ENCODE measurements at regions not wholly inside any gene's neighbourhood (a gene's known extent, or its start where the extent isn't known, plus 50 kb on each side); places are given as distances from the start of the nearest gene placed in this dataset.

DNA sequence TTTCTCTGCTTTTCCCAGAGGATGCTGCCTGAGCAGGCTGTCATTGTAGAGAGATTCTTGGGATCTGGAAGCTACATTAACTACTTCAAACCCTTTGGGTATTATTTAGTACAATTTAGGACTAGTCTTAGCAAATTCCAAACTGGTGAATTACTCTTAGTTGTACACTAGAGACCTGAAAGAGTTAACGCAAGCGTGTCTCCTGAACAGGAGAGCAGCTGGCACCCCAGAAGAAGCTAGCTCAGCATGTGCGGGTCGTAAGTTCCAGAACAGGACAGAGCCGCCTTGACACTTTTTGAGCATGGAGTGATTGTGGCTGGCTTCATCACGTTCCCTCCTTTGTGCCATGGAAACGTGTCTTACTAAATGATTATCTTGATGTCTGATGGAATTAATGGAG is 495.7 kb upstream of the TPK1 start:
- no peak overlapping the region for H3K27ac ChIP-seq
- no peak overlapping the region for H3K4me3 ChIP-seq
- in situ Hi-C loops (cut with MboI; ENCODE audit: low sequenced_read_pairs in 4 of 4) (no loop called here), intact Hi-C loops (cut with DNase I; ENCODE audit: low total_unique reads) (no loop called here)
- DNase-seq (no peak), ATAC-seq (no peak)
- TF ChIP-seq POLR2A (IDR thresholded peaks at IDR 0.05) = no peak
- TF ChIP-seq, protein P1, sequence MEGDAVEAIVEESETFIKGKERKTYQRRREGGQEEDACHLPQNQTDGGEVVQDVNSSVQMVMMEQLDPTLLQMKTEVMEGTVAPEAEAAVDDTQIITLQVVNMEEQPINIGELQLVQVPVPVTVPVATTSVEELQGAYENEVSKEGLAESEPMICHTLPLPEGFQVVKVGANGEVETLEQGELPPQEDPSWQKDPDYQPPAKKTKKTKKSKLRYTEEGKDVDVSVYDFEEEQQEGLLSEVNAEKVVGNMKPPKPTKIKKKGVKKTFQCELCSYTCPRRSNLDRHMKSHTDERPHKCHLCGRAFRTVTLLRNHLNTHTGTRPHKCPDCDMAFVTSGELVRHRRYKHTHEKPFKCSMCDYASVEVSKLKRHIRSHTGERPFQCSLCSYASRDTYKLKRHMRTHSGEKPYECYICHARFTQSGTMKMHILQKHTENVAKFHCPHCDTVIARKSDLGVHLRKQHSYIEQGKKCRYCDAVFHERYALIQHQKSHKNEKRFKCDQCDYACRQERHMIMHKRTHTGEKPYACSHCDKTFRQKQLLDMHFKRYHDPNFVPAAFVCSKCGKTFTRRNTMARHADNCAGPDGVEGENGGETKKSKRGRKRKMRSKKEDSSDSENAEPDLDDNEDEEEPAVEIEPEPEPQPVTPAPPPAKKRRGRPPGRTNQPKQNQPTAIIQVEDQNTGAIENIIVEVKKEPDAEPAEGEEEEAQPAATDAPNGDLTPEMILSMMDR (IDR thresholded peaks at IDR 0.05 in 4 of 5, conservative IDR thresholded peaks at IDR 0.05 in 1 of 5) = no peak
- H3K4me1 ChIP-seq = no peaks in the 10 kb centered on the region
- H3K27me3 ChIP-seq = no peaks in the 10 kb centered on the region
- H3K9me3 ChIP-seq = no peaks in the 10 kb centered on the region
- no peaks in the 10 kb centered on the region for H3K36me3 ChIP-seq

DNA sequence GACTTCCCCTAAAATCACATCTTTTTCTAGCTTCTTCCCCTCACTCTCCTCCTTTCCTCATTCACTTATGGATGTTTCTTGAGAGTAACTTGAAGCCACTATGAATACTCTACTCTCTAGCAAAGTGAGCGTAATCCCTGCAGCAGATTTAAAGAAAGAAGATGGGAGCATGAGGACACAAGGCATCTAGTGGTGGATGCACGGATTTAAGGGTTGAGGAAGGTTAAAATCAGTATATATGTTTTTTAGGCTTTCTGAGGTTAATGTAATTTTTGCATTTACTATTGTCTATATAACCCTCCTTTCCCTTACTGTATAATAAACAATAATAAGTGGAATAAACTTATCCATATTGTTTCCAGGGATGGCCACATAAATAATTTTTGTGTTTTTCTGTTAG is 495.2 kb upstream of the TPK1 start:
- DNase-seq = no peak
- intact Hi-C loops (cut with DNase I; ENCODE audit: low total_unique reads) = no loop called here
- Histone ChIP-seq H3K27ac (no peak overlapping the region), H3K9me3 (no peaks in the 10 kb centered on the region), H3K27me3 (no peaks in the 10 kb centered on the region), H3K4me1 (no peaks in the 10 kb centered on the region), H3K36me3 (no peaks in the 10 kb centered on the region), H3K4me3 (no peak overlapping the region)
- in situ Hi-C loops (cut with MboI; ENCODE audit: low sequenced_read_pairs in 4 of 4) = no loop called here
- TF ChIP-seq, protein P1 (IDR thresholded peaks at IDR 0.05 in 4 of 5, conservative IDR thresholded peaks at IDR 0.05 in 1 of 5) = no peak
- no peak for TF ChIP-seq POLR2A (IDR thresholded peaks at IDR 0.05)
- ATAC-seq = no peak

DNA sequence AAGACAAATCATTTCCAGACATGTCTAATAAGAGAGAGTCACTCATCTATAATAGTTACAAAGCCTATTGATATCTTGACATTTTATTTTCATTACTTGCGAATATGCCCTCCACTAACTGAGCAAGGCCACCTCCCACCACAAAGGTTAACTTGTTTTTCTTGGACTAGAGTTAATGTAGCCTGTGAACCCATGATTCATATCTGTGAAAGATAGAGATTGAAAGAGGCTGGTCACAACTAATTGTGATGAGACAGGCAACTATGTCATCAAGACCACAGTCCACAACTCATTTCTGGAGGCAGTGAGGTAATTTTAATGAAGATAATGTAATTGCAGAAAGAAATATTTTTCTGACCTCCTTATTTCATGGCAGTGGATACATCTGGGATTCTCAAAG is 491.8 kb upstream of the TPK1 start:
- Histone ChIP-seq H3K27me3 (no peaks in the 10 kb centered on the region), H3K27ac (no peak overlapping the region), H3K4me3 (no peak overlapping the region), H3K36me3 (no peaks in the 10 kb centered on the region), H3K9me3 (no peaks in the 10 kb centered on the region), H3K4me1 (no peaks in the 10 kb centered on the region)
- DNase-seq = no peak
- TF ChIP-seq POLR2A (IDR thresholded peaks at IDR 0.05) = no peak
- in situ Hi-C loops (cut with MboI; ENCODE audit: low sequenced_read_pairs in 4 of 4) = no loop called here
- intact Hi-C loops (cut with DNase I; ENCODE audit: low total_unique reads) = no loop called here
- ATAC-seq = no peak

DNA sequence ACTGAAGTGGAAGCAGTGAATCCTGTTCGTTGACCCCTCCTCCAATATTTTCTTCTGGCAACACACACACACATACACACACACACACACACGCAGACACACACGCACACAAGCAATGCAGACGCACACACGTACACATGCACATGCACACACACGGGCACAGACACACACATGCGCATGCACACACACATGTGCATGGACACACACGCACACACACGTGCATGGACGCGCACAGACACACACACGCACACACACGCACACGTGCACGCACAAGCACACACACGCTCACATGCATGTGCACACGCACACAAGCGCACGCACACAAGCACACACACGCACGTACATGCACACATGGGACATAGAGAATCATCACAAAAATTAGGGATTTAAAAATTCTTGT is 488.2 kb upstream of the TPK1 start:
- Histone ChIP-seq H3K36me3 (no peaks in the 10 kb centered on the region), H3K27ac (no peak overlapping the region), H3K27me3 (no peaks in the 10 kb centered on the region), H3K9me3 (no peaks in the 10 kb centered on the region), H3K4me3 (no peak overlapping the region), H3K4me1 (no peaks in the 10 kb centered on the region)
- DNase-seq (no peak), ATAC-seq (no peak)
- intact Hi-C loops (cut with DNase I; ENCODE audit: low total_unique reads) (no loop called here), in situ Hi-C loops (cut with MboI; ENCODE audit: low sequenced_read_pairs in 4 of 4) (no loop called here)
- TF ChIP-seq POLR2A (IDR thresholded peaks at IDR 0.05) = no peak
- TF ChIP-seq, protein P1 (IDR thresholded peaks at IDR 0.05 in 4 of 5, conservative IDR thresholded peaks at IDR 0.05 in 1 of 5) = no peak

DNA sequence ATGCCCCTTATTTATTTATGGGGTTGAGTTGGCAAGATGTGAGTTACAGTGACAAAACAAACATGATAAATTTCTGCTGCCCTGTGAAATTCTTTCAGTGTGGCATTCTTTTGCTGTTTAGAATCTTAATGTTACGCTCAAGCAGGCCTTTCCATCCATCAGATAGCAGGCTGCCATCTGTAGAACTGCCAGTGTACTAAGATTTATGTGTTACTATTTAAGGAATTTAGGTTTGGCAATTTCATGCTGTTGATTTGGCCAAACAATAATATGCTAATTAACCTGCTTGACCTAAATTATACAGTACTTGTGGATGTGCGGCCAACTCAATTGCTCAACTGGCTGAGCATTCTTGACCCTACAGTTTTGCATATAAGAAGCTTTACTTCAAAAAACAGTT is 477.7 kb upstream of the TPK1 start:
- no peaks in the 10 kb centered on the region for H3K27me3 ChIP-seq
- no peak overlapping the region for H3K27ac ChIP-seq
- H3K4me3 ChIP-seq = no peak overlapping the region
- no peaks in the 10 kb centered on the region for H3K9me3 ChIP-seq
- H3K4me1 ChIP-seq = no peaks in the 10 kb centered on the region
- in situ Hi-C loops (cut with MboI; ENCODE audit: low sequenced_read_pairs in 4 of 4) (no loop called here), intact Hi-C loops (cut with DNase I; ENCODE audit: low total_unique reads) (no loop called here)
- ATAC-seq = no peak
- no peak for DNase-seq
- TF ChIP-seq, protein P1 (IDR thresholded peaks at IDR 0.05 in 4 of 5, conservative IDR thresholded peaks at IDR 0.05 in 1 of 5) = no peak
- TF ChIP-seq POLR2A (IDR thresholded peaks at IDR 0.05) = no peak
- no peaks in the 10 kb centered on the region for H3K36me3 ChIP-seq
